HepG2 (cell line): ENCODE measurements at regions not wholly inside any gene's neighbourhood (a gene's known extent, or its start where the extent isn't known, plus 50 kb on each side); places are given as distances from the start of the nearest gene placed in this dataset.

Experiments
- ATAC-seq: fragments of 200-7000 bp; cut with Tn5 transposase; 3 replicates; pipeline ENCODE4 v1.9.1; 2020; ENCODE audit warnings: mild to moderate bottlenecking, moderate library complexity
- BruUV-seq: library from RNA; stranded (reverse); fragments of 400-500 nt; replicated peaks from 2 replicates; lab custom pipeline; 2021; lab: Mats Ljungman, UMichigan
- CTCF ChIA-PET: fragments of 300-600 bp; formaldehyde crosslinking; extraction: SDS; loops from one replicate; lab custom pipeline; 2021; ENCODE audit warnings: low total read pairs, inconsistent platforms, low intra/inter-chr PET ratio; lab: Yijun Ruan, JAX
- POLR2A ChIA-PET: fragments of 350-600 bp; sonication (Branson Sonifier 250); formaldehyde crosslinking; loops from one replicate; lab custom pipeline; 2020; ENCODE audit warnings: antibody characterized with exemption, inconsistent platforms; lab: Yijun Ruan, JAX
- DNase-seq: peaks from one replicate; pipeline ENCODE4 v3.0.0-alpha.2; 2015; ENCODE audit warnings: low spot score
- FAIRE-seq: peaks from 3 replicates; lab custom pipeline; 2011; peaks lifted over from hg19 to GRCh38; lab: Jason Lieb, UNC
- H2AFZ ChIP-seq: one replicate; pipeline ENCODE4 v1.6.1; 2011; ENCODE audit warnings: low read length, inconsistent platforms
- H3K27ac ChIP-seq: fragments of 300-600 bp; 3 replicates; pipeline ENCODE4 v1.8.0; 2011; ENCODE audit warnings: mixed run types, mild to moderate bottlenecking, mixed read lengths, low read length, inconsistent platforms; ENCODE audit not compliant: insufficient read depth; ENCODE audit errors: extremely low read length
- H3K27me3 ChIP-seq, 2 experiments: fragments of 200-600 bp in 1 of 2; 2 replicates in 1 of 2; 3 replicates in 1 of 2; pipeline versions ENCODE4 v1.6.0 to v1.8.0; 2011; ENCODE audit warnings: low read length in 2 of 2, mild to moderate bottlenecking in 2 of 2, moderate library complexity in 2 of 2, inconsistent platforms in 1 of 2; ENCODE audit not compliant: insufficient read depth in 2 of 2, control insufficient read depth in 1 of 2
- H3K36me3 ChIP-seq, 2 experiments: fragments of 200-600 bp in 1 of 2; replicated peaks in 1 of 2; 2 replicates in 1 of 2; 3 replicates in 1 of 2; pipeline versions ENCODE4 v1.5.1 to v1.8.0; 2011; ENCODE audit warnings: low read length in 2 of 2, inconsistent platforms in 1 of 2; ENCODE audit not compliant: insufficient read depth in 2 of 2, control insufficient read depth in 1 of 2
- H3K4me1 ChIP-seq: 2 replicates; pipeline ENCODE4 v1.5.1; 2012; ENCODE audit warnings: low read length, inconsistent platforms; ENCODE audit not compliant: insufficient read depth
- H3K4me2 ChIP-seq: 2 replicates; pipeline ENCODE4 v1.6.0; 2011; ENCODE audit warnings: low read depth, low read length, inconsistent platforms
- H3K4me3 ChIP-seq, 3 experiments: fragments of 200-600 bp in 1 of 3; sonication (generic), shearing (Covaris generic) in 1 of 3; replicated peaks in 1 of 3; 2 replicates each; pipeline ENCODE4 v1.5.1; 2011 to 2016; ENCODE audit warnings: low read length in 3 of 3, inconsistent platforms in 2 of 3, low read depth in 2 of 3, mild to moderate bottlenecking in 2 of 3, control low read depth in 1 of 3, mixed read lengths in 1 of 3; ENCODE audit not compliant: insufficient read depth in 1 of 3
- H3K79me2 ChIP-seq: one replicate; pipeline ENCODE4 v1.6.1; 2011; ENCODE audit warnings: low read length, inconsistent platforms; ENCODE audit not compliant: insufficient read depth
- H3K9ac ChIP-seq: 2 replicates; pipeline ENCODE4 v1.6.0; 2011; ENCODE audit warnings: mild to moderate bottlenecking, low read depth, low read length, inconsistent platforms; ENCODE audit not compliant: insufficient read depth
- H3K9me3 ChIP-seq: 2 replicates; pipeline ENCODE4 v1.5.1; 2012; ENCODE audit warnings: mild to moderate bottlenecking, low read length
- H4K20me1 ChIP-seq: 2 replicates; pipeline ENCODE4 v1.6.0; 2011; ENCODE audit warnings: inconsistent platforms, mild to moderate bottlenecking, low read length, moderate library complexity; ENCODE audit not compliant: insufficient read depth
- DR1 ChIP-seq: sonication (generic); formaldehyde crosslinking; IDR thresholded peaks from 2 replicates; pipeline ENCODE4 v1.8.0; 2021; ENCODE audit warnings: mild to moderate bottlenecking, missing genetic modification reagents, inconsistent platforms
- NFYC ChIP-seq: IDR thresholded peaks from 2 replicates; pipeline ENCODE4 v1.6.1; 2016; ENCODE audit warnings: missing genetic modification reagents, missing compliant biosample characterization
- NONO ChIP-seq, 2 experiments: fragments of 450-650 bp in 1 of 2; sonication (generic) in 1 of 2; formaldehyde crosslinking in 1 of 2; IDR thresholded peaks in 1 of 2; conservative IDR thresholded peaks in 1 of 2; 2 replicates each; pipeline versions ENCODE4 v1.6.1 to v1.8.0; 2017 to 2022; ENCODE audit warnings: mild to moderate bottlenecking in 1 of 2, missing genetic modification reagents in 1 of 2, moderate library complexity in 1 of 2
- PTBP1 ChIP-seq: fragments of 200-400 bp; formaldehyde crosslinking; IDR thresholded peaks from 2 replicates; pipeline ENCODE4 v1.6.1; 2018; ENCODE audit warnings: low read length, low read depth; ENCODE audit not compliant: poor library complexity, severe bottlenecking
- SUZ12 ChIP-seq: fragments of 150-350 bp; IDR thresholded peaks from 2 replicates; pipeline ENCODE4 v1.6.1; 2014; ENCODE audit warnings: low read depth, low read length
- ZNF331 ChIP-seq: sonication (generic); formaldehyde crosslinking; IDR thresholded peaks from 2 replicates; pipeline ENCODE4 v1.4.0; 2020; ENCODE audit warnings: missing genetic modification reagents
- ZNF354B ChIP-seq: sonication (generic); formaldehyde crosslinking; IDR thresholded peaks from 2 replicates; pipeline ENCODE4 v1.8.0; 2022; ENCODE audit warnings: mild to moderate bottlenecking, missing genetic modification reagents
- ZNF562 ChIP-seq: sonication (generic); formaldehyde crosslinking; IDR thresholded peaks from 2 replicates; pipeline ENCODE4 v1.8.0; 2022; ENCODE audit warnings: missing genetic modification reagents, borderline replicate concordance
- ZNF589 ChIP-seq: sonication (generic); formaldehyde crosslinking; conservative IDR thresholded peaks from 2 replicates; pipeline ENCODE4 v1.8.0; 2022; ENCODE audit warnings: mild to moderate bottlenecking, moderate library complexity, missing genetic modification reagents
- ZNF652 ChIP-seq: IDR thresholded peaks from 2 replicates; pipeline ENCODE4 v1.6.1; 2016; ENCODE audit warnings: low read depth, borderline replicate concordance
- WGBS: methylation state at CpG from one replicate; pipeline ENCODE4 v1.1.6; 2017; ENCODE audit warnings: low lambda C conversion rate; 5-methylcytosine and 5-hydroxymethylcytosine counted together
- in situ Hi-C: cut with HindIII; loops from 2 replicates; pipeline ENCODE4 v1.10.0; 2017; ENCODE audit warnings: low pct_unique_long_range_greater_than_20kb; ENCODE audit not compliant: extremely low pct_ligation_motif_present
- intact Hi-C: fragments of 100-400 bp; cut with micrococcal nuclease; formaldehyde crosslinking; loops from one replicate; pipeline ENCODE4 v1.10.0; 2022; ENCODE audit not compliant: unreplicated experiment
- TF ChIP-seq, protein P1 (sequence below): sonication (generic); formaldehyde crosslinking; IDR thresholded peaks from 2 replicates; pipeline ENCODE4 v1.5.0; 2020; ENCODE audit warnings: mild to moderate bottlenecking, missing genetic modification reagents
- TF ChIP-seq, protein P2 (sequence below): sonication (generic); formaldehyde crosslinking; IDR thresholded peaks from 2 replicates; pipeline ENCODE4 v1.5.0; 2020; ENCODE audit warnings: missing genetic modification reagents
- TF ChIP-seq, protein P3 (sequence below): sonication (generic); formaldehyde crosslinking; IDR thresholded peaks from 2 replicates; pipeline ENCODE4 v1.5.0; 2020; ENCODE audit warnings: missing genetic modification reagents

DNA sequence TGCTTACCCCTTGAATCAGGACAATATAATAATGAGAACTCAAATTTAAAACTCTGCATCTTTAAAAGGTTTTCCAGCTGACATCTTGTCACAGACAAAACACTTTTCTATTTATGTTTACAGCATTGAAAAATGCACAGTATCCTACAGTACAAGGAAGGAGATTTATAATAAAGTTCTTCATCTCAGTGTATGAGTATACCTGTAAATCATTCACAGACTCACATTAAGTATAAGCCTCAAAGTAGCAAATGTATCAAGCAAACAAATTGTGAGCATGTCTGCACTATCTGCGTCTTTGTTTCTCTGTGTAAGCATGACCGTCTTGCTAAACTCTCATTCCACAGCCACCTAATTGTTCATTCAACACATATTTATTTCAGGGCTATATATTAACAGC is 52.8 kb downstream of the PPP1R2C start:
- Histone ChIP-seq H3K4me2 (no peak overlapping the region), H4K20me1 (no peaks in the 10 kb centered on the region), H3K4me1 (no peaks in the 10 kb centered on the region), H3K27ac (no peak overlapping the region), H3K36me3 (no peaks in the 10 kb centered on the region), H3K9ac (no peak overlapping the region), H3K4me3 (no peak overlapping the region), H3K9me3 (no peaks in the 10 kb centered on the region), H2AFZ (no peak overlapping the region), H3K27me3 (no peaks in the 10 kb centered on the region), H3K79me2 (no peaks in the 10 kb centered on the region)
- FAIRE-seq (no peak), DNase-seq (no peak), ATAC-seq (no peak)
- intact Hi-C loops = no loop called here
- POLR2A ChIA-PET = no interaction called here
- CTCF ChIA-PET = no interaction called here
- TF ChIP-seq PTBP1 (no peak), SUZ12 (no peak), NONO (IDR thresholded peaks at IDR 0.05) (no peak), NONO (CRISPR knock-in tag; conservative IDR thresholded peaks at IDR 0.05) (no peak), ZNF562 (CRISPR knock-in tag) (no peak), ZNF589 (CRISPR knock-in tag) (no peak), DR1 (CRISPR knock-in tag) (no peak), ZNF652 (CRISPR knock-in tag) (no peak), ZNF354B (CRISPR knock-in tag) (no peak), NFYC (no peak)
- in situ Hi-C loops = no loop called here
- 0% methylated on average over 2 of the region's 2 CpGs for WGBS
- BruUV-seq = no TSS peak

DNA sequence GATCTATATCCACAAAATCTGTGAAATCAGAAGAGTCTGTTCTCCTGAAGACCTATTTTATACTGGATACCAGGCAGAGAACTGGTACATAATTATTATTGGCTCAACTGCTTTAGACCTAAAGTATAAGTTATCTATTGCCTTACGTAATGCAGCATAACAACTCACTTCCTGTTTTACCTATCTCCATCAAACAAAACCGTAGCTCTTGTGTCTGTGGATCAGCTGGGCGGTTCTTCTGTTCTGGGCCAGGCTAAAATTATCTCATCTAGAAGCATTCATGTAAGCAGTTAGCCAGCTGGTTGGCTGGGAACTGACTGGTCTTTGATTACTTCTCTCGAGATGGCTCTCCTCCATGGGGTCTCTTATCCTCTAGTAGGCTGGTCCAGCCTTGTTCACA is 57.8 kb downstream of the PPP1R2C start:
- Histone ChIP-seq H3K36me3 (no peaks in the 10 kb centered on the region), H4K20me1 (no peaks in the 10 kb centered on the region), H3K27me3 (no peaks in the 10 kb centered on the region), H2AFZ (no peak overlapping the region), H3K4me1 (no peaks in the 10 kb centered on the region), H3K79me2 (no peaks in the 10 kb centered on the region), H3K4me2 (no peak overlapping the region), H3K27ac (no peak overlapping the region), H3K9ac (no peak overlapping the region), H3K4me3 (no peak overlapping the region), H3K9me3 (no peaks in the 10 kb centered on the region)
- in situ Hi-C loops (no loop called here), intact Hi-C loops (no loop called here)
- ChIA-PET POLR2A (no interaction called here), CTCF (no interaction called here)
- no TSS peak for BruUV-seq
- ATAC-seq (no peak), DNase-seq (no peak), FAIRE-seq (no peak)
- TF ChIP-seq, protein P1, sequence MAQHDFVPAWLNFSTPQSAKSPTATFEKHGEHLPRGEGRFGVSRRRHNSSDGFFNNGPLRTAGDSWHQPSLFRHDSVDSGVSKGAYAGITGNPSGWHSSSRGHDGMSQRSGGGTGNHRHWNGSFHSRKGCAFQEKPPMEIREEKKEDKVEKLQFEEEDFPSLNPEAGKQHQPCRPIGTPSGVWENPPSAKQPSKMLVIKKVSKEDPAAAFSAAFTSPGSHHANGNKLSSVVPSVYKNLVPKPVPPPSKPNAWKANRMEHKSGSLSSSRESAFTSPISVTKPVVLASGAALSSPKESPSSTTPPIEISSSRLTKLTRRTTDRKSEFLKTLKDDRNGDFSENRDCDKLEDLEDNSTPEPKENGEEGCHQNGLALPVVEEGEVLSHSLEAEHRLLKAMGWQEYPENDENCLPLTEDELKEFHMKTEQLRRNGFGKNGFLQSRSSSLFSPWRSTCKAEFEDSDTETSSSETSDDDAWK = no peak
- TF ChIP-seq, protein P2, sequence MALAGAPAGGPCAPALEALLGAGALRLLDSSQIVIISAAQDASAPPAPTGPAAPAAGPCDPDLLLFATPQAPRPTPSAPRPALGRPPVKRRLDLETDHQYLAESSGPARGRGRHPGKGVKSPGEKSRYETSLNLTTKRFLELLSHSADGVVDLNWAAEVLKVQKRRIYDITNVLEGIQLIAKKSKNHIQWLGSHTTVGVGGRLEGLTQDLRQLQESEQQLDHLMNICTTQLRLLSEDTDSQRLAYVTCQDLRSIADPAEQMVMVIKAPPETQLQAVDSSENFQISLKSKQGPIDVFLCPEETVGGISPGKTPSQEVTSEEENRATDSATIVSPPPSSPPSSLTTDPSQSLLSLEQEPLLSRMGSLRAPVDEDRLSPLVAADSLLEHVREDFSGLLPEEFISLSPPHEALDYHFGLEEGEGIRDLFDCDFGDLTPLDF (CRISPR knock-in tag) = no peak
- 0 out of 2 replicates have a peak, but pooled peaks have one; percentile 19 for TF ChIP-seq ZNF331 (CRISPR knock-in tag)
- TF ChIP-seq, protein P3, sequence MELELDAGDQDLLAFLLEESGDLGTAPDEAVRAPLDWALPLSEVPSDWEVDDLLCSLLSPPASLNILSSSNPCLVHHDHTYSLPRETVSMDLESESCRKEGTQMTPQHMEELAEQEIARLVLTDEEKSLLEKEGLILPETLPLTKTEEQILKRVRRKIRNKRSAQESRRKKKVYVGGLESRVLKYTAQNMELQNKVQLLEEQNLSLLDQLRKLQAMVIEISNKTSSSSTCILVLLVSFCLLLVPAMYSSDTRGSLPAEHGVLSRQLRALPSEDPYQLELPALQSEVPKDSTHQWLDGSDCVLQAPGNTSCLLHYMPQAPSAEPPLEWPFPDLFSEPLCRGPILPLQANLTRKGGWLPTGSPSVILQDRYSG (CRISPR knock-in tag) = no peak
- 0% methylated on average over 4 of the region's 4 CpGs for WGBS
